Aorta (tissue), 5 donors: ENCODE measurements at regions not wholly inside any gene's neighbourhood (a gene's known extent, or its start where the extent isn't known, plus 50 kb on each side); places are given as distances from the start of the nearest gene placed in this dataset.

Experiments
- ATAC-seq: fragments of 200-7000 bp; cut with Tn5 transposase; one replicate; pipeline ENCODE4 v1.9.1; 2022; ENCODE audit warnings: moderate library complexity; ENCODE audit not compliant: low FRiP score
- DNase-seq, 2 donors: peaks; one replicate each; pipeline ENCODE4 v3.0.0-alpha.2; 2020
- H3K27ac ChIP-seq, 2 donors: one replicate each; pipeline ENCODE4 v1.5.1; 2013; ENCODE audit warnings: low read length in 2 of 2, mild to moderate bottlenecking in 2 of 2, moderate library complexity in 2 of 2, control low read depth in 1 of 2, inconsistent platforms in 1 of 2, low read depth in 1 of 2
- H3K27me3 ChIP-seq, 2 donors: one replicate each; pipeline ENCODE4 v1.6.1; 2013; ENCODE audit warnings: control low read depth in 1 of 2, low read length in 1 of 2, mild to moderate bottlenecking in 1 of 2, moderate library complexity in 1 of 2; ENCODE audit not compliant: insufficient read depth in 2 of 2, control insufficient read depth in 1 of 2
- H3K36me3 ChIP-seq, 2 donors: one replicate each; pipeline ENCODE4 v1.6.1; 2013; ENCODE audit warnings: control low read depth in 1 of 2, low read length in 1 of 2, mild to moderate bottlenecking in 1 of 2; ENCODE audit not compliant: insufficient read depth in 2 of 2, control insufficient read depth in 1 of 2
- H3K4me1 ChIP-seq, 2 donors: one replicate each; pipeline ENCODE4 v1.6.1; 2013; ENCODE audit warnings: low read length in 2 of 2, control low read depth in 1 of 2, mild to moderate bottlenecking in 1 of 2, moderate library complexity in 1 of 2; ENCODE audit not compliant: insufficient read depth in 2 of 2, control insufficient read depth in 1 of 2
- H3K4me3 ChIP-seq, 2 donors: one replicate each; pipeline ENCODE4 v1.5.1; 2013; ENCODE audit warnings: low read length in 2 of 2, control low read depth in 1 of 2, mild to moderate bottlenecking in 1 of 2
- H3K9me3 ChIP-seq: one replicate; pipeline ENCODE4 v1.6.1; 2013; ENCODE audit warnings: mild to moderate bottlenecking, low read length; ENCODE audit not compliant: control insufficient read depth
- WGBS, 2 donors: extraction: QIAGEN DNeasy Blood & Tissue Kit; methylation state at CpG; one replicate each; pipeline ENCODE4 v1.1.7; 2013; 5-methylcytosine and 5-hydroxymethylcytosine counted together
- intact Hi-C, 2 donors: fragments of 100-400 bp; cut with DNase I; formaldehyde crosslinking; loops; one replicate each; pipeline versions ENCODE4 v1.14.2 to v1.15.0; 2022
- donor health status: healthy with polysubstance abuse.
- donor health status: Bipolar disorder and iron deficiency.
- donor health status: DM: no; HTN: no; CAD: no.
- donor health status: DM: no; HTN: no; CAD: no.
- donor health status: DM: yes; HTN: yes; CAD: no.

GRCh38 chr5:86411596-86411995 is 206.1 kb upstream of the COX7C start:
- H3K27me3 ChIP-seq = no peaks in the 10 kb centered on the region
- no peaks in the 10 kb centered on the region for H3K36me3 ChIP-seq
- DNase-seq (no peak), ATAC-seq (no peak)
- no peaks in the 10 kb centered on the region for H3K4me1 ChIP-seq
- WGBS, 2 donors = 73 to 78% methylated on average over 1 of the region's 1 CpG
- H3K9me3 ChIP-seq = no peaks in the 10 kb centered on the region
- H3K4me3 ChIP-seq = no peak overlapping the region
- intact Hi-C loops = no loop called here
- H3K27ac ChIP-seq = no peak overlapping the region

- Histone ChIP-seq H3K27ac (no peak overlapping the region), H3K4me3 (no peak overlapping the region), H3K4me1 (no peaks in the 10 kb centered on the region), H3K36me3 (no peaks in the 10 kb centered on the region), H3K9me3 (no peaks in the 10 kb centered on the region), H3K27me3 (no peaks in the 10 kb centered on the region)
- ATAC-seq (no peak), DNase-seq (no peak)
- WGBS, 2 donors = 84 to 85% methylated on average over 2 of the region's 2 CpGs
- intact Hi-C loops = no loop called here
Observed at GRCh38 chr5:86427158-86427557, 190.6 kb upstream of the COX7C start.

DNA sequence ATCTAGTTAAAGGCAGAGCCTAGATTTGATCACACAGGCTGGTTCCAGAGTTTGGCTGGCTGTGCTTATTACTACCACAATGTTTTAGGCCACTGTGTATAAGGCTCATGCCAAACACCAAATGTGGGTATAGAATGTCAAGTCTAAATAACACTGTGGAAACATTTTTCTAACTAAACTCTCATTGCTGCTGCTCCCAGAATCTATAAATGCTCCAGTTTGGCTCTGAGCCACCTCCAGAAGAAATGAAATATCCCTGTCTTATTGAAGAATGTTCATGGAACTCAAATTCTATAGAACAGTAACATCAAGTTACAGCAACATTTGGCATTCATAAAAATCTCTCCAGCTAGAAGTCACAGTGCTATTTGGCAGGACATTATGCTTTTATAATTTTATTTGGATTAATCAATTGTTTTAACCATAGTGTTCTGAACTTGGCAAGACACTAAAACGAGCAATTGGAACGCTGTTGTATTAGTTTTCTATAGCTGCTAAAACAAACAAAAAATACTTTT is 178.1 kb upstream of the COX7C start:
- H3K4me3 ChIP-seq = no peak overlapping the region
- no peaks in the 10 kb centered on the region for H3K36me3 ChIP-seq
- intact Hi-C loops = no loop called here
- 53 to 66% methylated on average over 2 of the region's 2 CpGs for WGBS, 2 donors
- ATAC-seq (no peak), DNase-seq (no peak)
- H3K9me3 ChIP-seq = no peaks in the 10 kb centered on the region
- no peaks in the 10 kb centered on the region for H3K27me3 ChIP-seq
- H3K4me1 ChIP-seq = no peaks in the 10 kb centered on the region
- no peak overlapping the region for H3K27ac ChIP-seq

- H3K9me3 ChIP-seq = no peaks in the 10 kb centered on the region
- ATAC-seq (peak; percentile 65), DNase-seq (no peak)
- no peak overlapping the region for H3K4me3 ChIP-seq
- H3K36me3 ChIP-seq = no peaks in the 10 kb centered on the region
- no peaks in the 10 kb centered on the region for H3K4me1 ChIP-seq
- no peaks in the 10 kb centered on the region for H3K27me3 ChIP-seq
- 31% methylated on average over 2 of the region's 2 CpGs for WGBS, 2 donors
- intact Hi-C loops = no loop called here
- no peak overlapping the region for H3K27ac ChIP-seq
Observed at GRCh38 chr5:86442036-86442745, 175.6 kb upstream of the COX7C start.

DNA sequence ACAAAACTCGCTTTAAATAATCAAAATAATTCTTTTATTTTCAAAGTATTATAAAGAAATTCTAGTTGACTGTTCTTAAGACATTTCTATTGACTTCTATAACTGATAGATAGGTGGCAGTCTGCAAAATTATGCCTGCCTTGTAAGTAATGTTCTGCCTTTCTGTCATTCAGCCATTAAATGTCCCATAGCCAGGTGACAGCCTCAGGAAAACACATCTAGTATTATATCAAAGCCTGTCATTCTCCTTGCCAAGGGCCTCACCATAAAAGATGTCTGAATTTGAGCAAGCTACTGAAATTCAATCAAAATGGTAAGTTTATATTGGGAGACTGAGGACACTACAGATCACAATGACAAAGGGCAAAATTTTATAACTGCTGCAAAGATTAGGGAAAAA is 170.4 kb upstream of the COX7C start:
- no peak overlapping the region for H3K4me3 ChIP-seq
- ATAC-seq (no peak), DNase-seq (no peak)
- H3K9me3 ChIP-seq = no peaks in the 10 kb centered on the region
- H3K36me3 ChIP-seq = no peaks in the 10 kb centered on the region
- no peak overlapping the region for H3K27ac ChIP-seq
- H3K27me3 ChIP-seq = no peaks in the 10 kb centered on the region
- intact Hi-C loops = no loop called here
- H3K4me1 ChIP-seq = no peaks in the 10 kb centered on the region
- 85% methylated on average over 1 of the region's 1 CpG for WGBS, 2 donors

DNA sequence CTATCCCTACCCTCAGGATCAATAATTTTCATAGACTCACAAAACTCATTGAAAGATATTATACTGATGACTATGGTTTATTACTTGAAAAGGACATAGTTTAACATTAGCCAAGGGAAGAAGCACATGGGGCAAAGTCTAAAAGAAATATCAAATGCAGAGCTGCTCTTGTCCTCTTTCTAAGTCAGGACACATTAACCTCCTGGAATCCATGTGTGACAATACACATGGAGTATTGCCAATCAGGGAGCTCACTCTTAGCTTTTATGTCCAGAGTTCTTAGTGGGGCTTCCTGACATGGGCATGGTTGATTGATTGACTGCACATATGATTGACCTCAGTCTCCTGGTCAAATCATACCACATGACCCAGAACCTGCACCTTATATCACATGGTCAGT is 165.5 kb upstream of the COX7C start:
- DNase-seq (no peak), ATAC-seq (no peak)
- Histone ChIP-seq H3K27me3 (no peaks in the 10 kb centered on the region), H3K4me3 (no peak overlapping the region), H3K9me3 (no peaks in the 10 kb centered on the region), H3K4me1 (no peaks in the 10 kb centered on the region), H3K27ac (no peak overlapping the region), H3K36me3 (no peaks in the 10 kb centered on the region)
- intact Hi-C loops = no loop called here

DNA sequence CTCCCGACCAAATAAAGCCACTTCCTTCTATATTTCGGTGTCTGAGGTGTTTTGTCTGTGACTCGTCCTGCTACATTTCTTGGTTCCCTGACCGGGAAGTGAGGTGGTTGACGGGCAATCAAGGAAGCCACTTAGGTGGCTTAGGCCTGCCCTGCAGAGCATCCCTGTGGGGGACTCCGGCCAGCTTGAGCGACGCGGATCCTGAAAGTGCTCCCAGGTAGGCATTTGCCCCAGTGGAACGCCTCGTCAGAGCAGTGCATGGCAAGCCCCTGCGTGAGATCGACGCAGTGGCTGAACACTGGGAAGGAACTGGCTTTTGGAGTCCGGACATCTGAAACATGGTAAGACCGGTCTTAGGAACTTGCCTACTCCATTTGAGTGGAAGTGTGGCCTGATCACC is 157.2 kb upstream of the COX7C start:
- no peak for ATAC-seq
- no peaks in the 10 kb centered on the region for H3K27me3 ChIP-seq
- intact Hi-C loops = no loop called here
- no peak for DNase-seq
- no peak overlapping the region for H3K4me3 ChIP-seq
- H3K27ac ChIP-seq = no peak overlapping the region
- WGBS, 2 donors = 94 to 96% methylated on average over 16 of the region's 16 CpGs
- no peaks in the 10 kb centered on the region for H3K36me3 ChIP-seq
- peaks cover 0 to 4% of the 10 kb centered on the region in 2 donors for H3K4me1 ChIP-seq
- H3K9me3 ChIP-seq = peaks cover 5% of the 10 kb centered on the region

DNA sequence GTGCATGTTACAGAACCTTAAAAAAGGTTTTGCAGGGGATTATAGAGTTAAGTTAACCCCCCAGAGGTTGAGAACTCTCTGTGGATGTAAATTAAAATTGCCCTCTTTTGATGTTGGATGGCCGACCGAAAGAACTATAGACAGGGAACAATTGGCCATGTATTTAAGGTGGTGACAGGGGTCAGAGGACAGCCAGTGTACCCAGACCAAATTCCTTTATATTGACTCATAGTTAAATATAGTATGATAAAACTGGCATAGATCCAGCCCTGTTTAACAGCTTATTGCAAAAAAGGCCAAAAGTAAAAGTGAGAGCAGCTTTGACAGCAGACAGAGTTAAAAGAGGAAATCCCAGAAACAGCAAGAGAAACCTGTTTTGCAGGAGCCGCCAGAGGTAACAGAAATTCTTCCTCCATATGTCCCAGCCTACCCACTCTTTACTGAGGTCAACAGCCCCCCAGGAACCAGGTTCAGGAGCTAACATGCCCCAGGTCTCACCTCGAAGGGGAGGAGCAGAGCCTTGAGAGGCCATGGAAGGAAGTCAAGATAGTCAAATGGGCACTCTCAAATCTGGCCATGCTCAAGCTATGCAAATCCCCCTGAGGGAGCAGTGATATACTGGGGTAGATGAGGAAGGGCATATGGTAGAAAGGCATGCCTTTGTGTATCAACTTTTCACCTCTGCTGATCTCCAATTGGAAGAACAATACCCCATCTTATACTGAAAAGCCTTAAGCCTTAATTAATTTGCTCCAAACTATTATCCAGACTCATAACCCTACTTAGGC is 156.4 kb upstream of the COX7C start:
- intact Hi-C loops = no loop called here
- no peak overlapping the region for H3K4me3 ChIP-seq

GRCh38 chr5:86463339-86463738 is 154.4 kb upstream of the COX7C start:
- H3K4me3 ChIP-seq = no peak overlapping the region
- WGBS, 2 donors = 73 to 89% methylated on average over 2 of the region's 2 CpGs
- no peaks in the 10 kb centered on the region for H3K36me3 ChIP-seq
- ATAC-seq (no peak), DNase-seq (no peak)
- intact Hi-C loops = no loop called here
- H3K27me3 ChIP-seq = no peaks in the 10 kb centered on the region
- peaks cover 5% of the 10 kb centered on the region for H3K9me3 ChIP-seq
- no peak overlapping the region for H3K27ac ChIP-seq
- H3K4me1 ChIP-seq = peaks cover 0 to 4% of the 10 kb centered on the region in 2 donors

More for the DNA sequence above, 156.4 kb upstream of the COX7C start:
- Histone ChIP-seq H3K9me3 (peaks cover 5% of the 10 kb centered on the region), H3K27me3 (no peaks in the 10 kb centered on the region), H3K36me3 (no peaks in the 10 kb centered on the region), H3K4me1 (peaks cover 0 to 4% of the 10 kb centered on the region in 2 donors), H3K27ac (peak overlapping the region in 1 of 2 donors; percentile 52)
- WGBS, 2 donors = 8 to 13% methylated on average over 4 of the region's 4 CpGs
- ATAC-seq = no peak
- DNase-seq = no peak
